ENCODE measurements at regions not wholly inside any gene's neighbourhood (a gene's known extent, or its start where the extent isn't known, plus 50 kb on each side); places are given as distances from the start of the nearest gene placed in this dataset.

GRCh38 chr2:140154271-140154670 lies 1374.1 kb upstream of the NXPH2 start:
- WGBS (ENCODE audit: low lambda C conversion rate): 55% methylated on average over 5 of the region's 5 CpGs
- Histone ChIP-seq H3K27me3 (ENCODE audit: insufficient read depth) (no peaks in the 10 kb centered on the region), H3F3A (replicated peaks; ENCODE audit: insufficient read depth) (no peaks in the 10 kb centered on the region), H3K4me3 (ENCODE audit: low read depth in 2 of 2, low read length in 1 of 2) (no peak overlapping the region), H3K36me3 (replicated peaks in 1 of 2; ENCODE audit: control insufficient read depth in 1 of 2, insufficient read depth in 2 of 2, low read length in 1 of 2) (no peaks in the 10 kb centered on the region), H2AFZ (ENCODE audit: low read depth) (no peak overlapping the region), H4K20me1 (ENCODE audit: insufficient read depth) (no peaks in the 10 kb centered on the region), H3K9me3 (no peaks in the 10 kb centered on the region), H3K79me2 (ENCODE audit: insufficient read depth) (no peaks in the 10 kb centered on the region), H3K9me2 (no peaks in the 10 kb centered on the region), H3K27ac (ENCODE audit: low read depth in 2 of 2, low read length in 1 of 2) (no peak overlapping the region), H3K4me2 (no peak overlapping the region), H3K9ac (no peak overlapping the region), H3K4me1 (ENCODE audit: control insufficient read depth in 1 of 2, insufficient read depth in 2 of 2, low read depth in 1 of 2, low read length in 1 of 2) (no peaks in the 10 kb centered on the region)
- no peak for DNase-seq
- CTCF ChIA-PET: no interaction called here
- POLR2A ChIA-PET: no interaction called here
- TF ChIP-seq MAX (IDR thresholded peaks at IDR 0.05; ENCODE audit: low read depth) (no peak), CTCF (IDR thresholded peaks at IDR 0.05) (no peak), USF2 (IDR thresholded peaks at IDR 0.05; ENCODE audit: borderline replicate concordance, low read depth, low read length) (no peak)

- Histone ChIP-seq H3K4me3 (ENCODE audit: low read depth in 2 of 2, low read length in 1 of 2) (no peak overlapping the region), H3K9ac (no peak overlapping the region), H4K20me1 (ENCODE audit: insufficient read depth) (no peaks in the 10 kb centered on the region), H3K36me3 (replicated peaks in 1 of 2; ENCODE audit: control insufficient read depth in 1 of 2, insufficient read depth in 2 of 2, low read length in 1 of 2) (no peaks in the 10 kb centered on the region), H3K9me3 (no peaks in the 10 kb centered on the region), H3F3A (replicated peaks; ENCODE audit: insufficient read depth) (no peaks in the 10 kb centered on the region), H3K4me1 (ENCODE audit: control insufficient read depth in 1 of 2, insufficient read depth in 2 of 2, low read depth in 1 of 2, low read length in 1 of 2) (peaks cover 0 to 11% of the 10 kb centered on the region in 2 experiments; a peak in 1 of 4 replicates), H3K27me3 (ENCODE audit: insufficient read depth) (no peaks in the 10 kb centered on the region), H3K4me2 (no peak overlapping the region), H3K9me2 (no peaks in the 10 kb centered on the region), H3K27ac (ENCODE audit: low read depth in 2 of 2, low read length in 1 of 2) (no peak overlapping the region), H3K79me2 (ENCODE audit: insufficient read depth) (no peaks in the 10 kb centered on the region), H2AFZ (ENCODE audit: low read depth) (no peak overlapping the region)
- WGBS (ENCODE audit: low lambda C conversion rate): 49% methylated on average over 2 of the region's 2 CpGs
- TF ChIP-seq EZH2phosphoT487 (IDR thresholded peaks at IDR 0.05; ENCODE audit: borderline replicate concordance, low read depth): no peak
- TF ChIP-seq NRF1 (IDR thresholded peaks at IDR 0.05; ENCODE audit: low read depth, low read length): no peak
- TF ChIP-seq TCF12 (IDR thresholded peaks at IDR 0.05): no peak
- TF ChIP-seq GABPA (IDR thresholded peaks at IDR 0.05; ENCODE audit: low read depth): no peak
- TF ChIP-seq TAF1 (IDR thresholded peaks at IDR 0.05; ENCODE audit: borderline replicate concordance, low read depth, low read length): no peak
- no peak for TF ChIP-seq IRF3 (IDR thresholded peaks at IDR 0.05; ENCODE audit: low read depth, low read length)
- no peak for TF ChIP-seq MEF2A (IDR thresholded peaks at IDR 0.05; ENCODE audit: borderline replicate concordance, low read depth)
- no peak for TF ChIP-seq RAD21 (IDR thresholded peaks at IDR 0.05; ENCODE audit: low read length)
- TF ChIP-seq RFX5 (IDR thresholded peaks at IDR 0.05; ENCODE audit: low read length): no peak
- no peak for DNase-seq
- ChIA-PET POLR2A (no interaction called here), CTCF (no interaction called here)
Observed at GRCh38 chr2:140144611-140145010, 1364.4 kb upstream of the NXPH2 start.

Data from SK-N-SH (cell line).